ENCODE measurements at regions not wholly inside any gene's neighbourhood (a gene's known extent, or its start where the extent isn't known, plus 50 kb on each side); places are given as distances from the start of the nearest gene placed in this dataset.

GRCh38 chr6:44723439-44724197, 336.1 kb downstream of the CDC5L start:
- no peak for DNase-seq (ENCODE audit: unreplicated experiment)
- Mint-ChIP-seq H3K4me3 (ENCODE audit: unreplicated experiment) (no peak overlapping the region), H3K4me1 (ENCODE audit: insufficient read depth, unreplicated experiment) (no peaks in the 10 kb centered on the region), H3K36me3 (ENCODE audit: insufficient read depth, unreplicated experiment) (no peaks in the 10 kb centered on the region), H3K27me3 (ENCODE audit: insufficient read depth, unreplicated experiment) (peaks cover 18% of the 10 kb centered on the region), H3K9me3 (ENCODE audit: unreplicated experiment) (no peaks in the 10 kb centered on the region), H3K27ac (ENCODE audit: low read depth, unreplicated experiment) (no peak overlapping the region)
- TF ChIP-seq CTCF (IDR thresholded peaks at IDR 0.05; ENCODE audit: unreplicated experiment), result no peak
- intact Hi-C loops (cut with micrococcal nuclease), result no loop called here
- CTCF ChIA-PET, result no interaction called here
- POLR2A ChIA-PET, result no interaction called here
- BruUV-seq (replicated peaks), result no TSS peak

- no peak overlapping the region for H3K4me3 Mint-ChIP-seq (ENCODE audit: unreplicated experiment)
- DNase-seq (ENCODE audit: unreplicated experiment), result no peak
- ChIA-PET POLR2A (no interaction called here), CTCF (interaction anchor here (0.6 kb wide), 1 partner anchor 167 kb away, joined by 3 read pairs; no protein-coding TSS in a partner anchor)
- H3K4me1 Mint-ChIP-seq (ENCODE audit: insufficient read depth, unreplicated experiment), result no peaks in the 10 kb centered on the region
- no peaks in the 10 kb centered on the region for H3K36me3 Mint-ChIP-seq (ENCODE audit: insufficient read depth, unreplicated experiment)
- H3K27ac Mint-ChIP-seq (ENCODE audit: low read depth, unreplicated experiment), result no peak overlapping the region
- intact Hi-C loops (cut with micrococcal nuclease), result no loop called here
- no TSS peak for BruUV-seq (replicated peaks)
- H3K27me3 Mint-ChIP-seq (ENCODE audit: insufficient read depth, unreplicated experiment), result peaks cover 18% of the 10 kb centered on the region
- no peak for TF ChIP-seq CTCF (IDR thresholded peaks at IDR 0.05; ENCODE audit: unreplicated experiment)
- H3K9me3 Mint-ChIP-seq (ENCODE audit: unreplicated experiment), result no peaks in the 10 kb centered on the region
Measured at GRCh38 chr6:44725070-44725469, 337.6 kb downstream of the CDC5L start.

GRCh38 chr6:44727651-44728630, 340.4 kb downstream of the CDC5L start:
- Mint-ChIP-seq H3K4me3 (ENCODE audit: unreplicated experiment) (no peak overlapping the region), H3K9me3 (ENCODE audit: unreplicated experiment) (no peaks in the 10 kb centered on the region), H3K4me1 (ENCODE audit: insufficient read depth, unreplicated experiment) (no peaks in the 10 kb centered on the region), H3K27ac (ENCODE audit: low read depth, unreplicated experiment) (no peak overlapping the region), H3K27me3 (ENCODE audit: insufficient read depth, unreplicated experiment) (peaks cover 18% of the 10 kb centered on the region), H3K36me3 (ENCODE audit: insufficient read depth, unreplicated experiment) (no peaks in the 10 kb centered on the region)
- DNase-seq (ENCODE audit: unreplicated experiment), result no peak
- BruUV-seq (replicated peaks), result no TSS peak
- no peak for TF ChIP-seq CTCF (IDR thresholded peaks at IDR 0.05; ENCODE audit: unreplicated experiment)
- ChIA-PET CTCF (no interaction called here), POLR2A (no interaction called here)
- intact Hi-C loops (cut with micrococcal nuclease), result no loop called here

GRCh38 chr6:44730771-44731391, 343.4 kb downstream of the CDC5L start:
- ChIA-PET CTCF (interaction anchor here (0.5 to 0.6 kb wide), 2 partner anchors 59 to 475 kb away, joined by 3 read pairs; no protein-coding TSS in a partner anchor), POLR2A (no interaction called here)
- TF ChIP-seq CTCF (IDR thresholded peaks at IDR 0.05; ENCODE audit: unreplicated experiment), result no peak
- H3K9me3 Mint-ChIP-seq (ENCODE audit: unreplicated experiment), result no peaks in the 10 kb centered on the region
- H3K4me1 Mint-ChIP-seq (ENCODE audit: insufficient read depth, unreplicated experiment), result peaks cover 10% of the 10 kb centered on the region
- DNase-seq (ENCODE audit: unreplicated experiment), result no peak
- H3K4me3 Mint-ChIP-seq (ENCODE audit: unreplicated experiment), result no peak overlapping the region
- intact Hi-C loops (cut with micrococcal nuclease), result no loop called here
- peaks cover 8% of the 10 kb centered on the region for H3K27me3 Mint-ChIP-seq (ENCODE audit: insufficient read depth, unreplicated experiment)
- no TSS peak for BruUV-seq (replicated peaks)
- H3K36me3 Mint-ChIP-seq (ENCODE audit: insufficient read depth, unreplicated experiment), result no peaks in the 10 kb centered on the region
- no peak overlapping the region for H3K27ac Mint-ChIP-seq (ENCODE audit: low read depth, unreplicated experiment)

Data from MCF 10A (cell line).